ENCODE measurements at regions not wholly inside any gene's neighbourhood (a gene's known extent, or its start where the extent isn't known, plus 50 kb on each side); places are given as distances from the start of the nearest gene placed in this dataset.
A peak's percentile ranks its signal among the peaks of the same experiment; 100 is the strongest.

DNA sequence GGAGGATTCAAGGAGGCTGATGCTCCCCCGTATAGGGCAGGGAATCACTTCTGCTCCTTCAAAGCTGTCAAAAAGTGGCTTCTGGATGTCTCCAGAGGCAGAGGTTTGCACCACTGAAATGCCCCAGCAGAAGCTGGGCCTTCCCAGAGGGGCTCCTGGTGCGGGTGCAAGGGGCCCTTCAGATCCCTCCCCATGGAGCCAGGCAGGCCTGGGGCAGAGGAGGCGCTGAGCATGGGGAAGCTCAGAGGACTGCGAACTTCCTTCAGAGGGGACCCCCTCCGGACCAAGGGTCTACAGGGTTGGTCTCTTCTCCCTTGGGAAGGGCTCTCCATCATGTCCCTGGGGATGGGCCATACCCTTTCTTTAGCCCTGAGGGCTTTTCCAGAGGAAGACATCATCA is 341.2 kb downstream of the DYSF start:
- TF ChIP-seq POLR2A (IDR thresholded peaks at IDR 0.05) = no peak
- TF ChIP-seq CTCF (IDR thresholded peaks at IDR 0.05) = no peak
- H3K36me3 ChIP-seq = no peaks in the 10 kb centered on the region
- H3K4me3 ChIP-seq = no peak overlapping the region
- DNase-seq = no peak
- no peak overlapping the region for H3K27ac ChIP-seq
- H3K27me3 ChIP-seq = no peaks in the 10 kb centered on the region
- no peaks in the 10 kb centered on the region for H3K9me3 ChIP-seq
- H3K4me1 ChIP-seq = no peaks in the 10 kb centered on the region

GRCh38 chr2:71793926-71794325 is 340.6 kb downstream of the DYSF start:
- no peak for DNase-seq

DNA sequence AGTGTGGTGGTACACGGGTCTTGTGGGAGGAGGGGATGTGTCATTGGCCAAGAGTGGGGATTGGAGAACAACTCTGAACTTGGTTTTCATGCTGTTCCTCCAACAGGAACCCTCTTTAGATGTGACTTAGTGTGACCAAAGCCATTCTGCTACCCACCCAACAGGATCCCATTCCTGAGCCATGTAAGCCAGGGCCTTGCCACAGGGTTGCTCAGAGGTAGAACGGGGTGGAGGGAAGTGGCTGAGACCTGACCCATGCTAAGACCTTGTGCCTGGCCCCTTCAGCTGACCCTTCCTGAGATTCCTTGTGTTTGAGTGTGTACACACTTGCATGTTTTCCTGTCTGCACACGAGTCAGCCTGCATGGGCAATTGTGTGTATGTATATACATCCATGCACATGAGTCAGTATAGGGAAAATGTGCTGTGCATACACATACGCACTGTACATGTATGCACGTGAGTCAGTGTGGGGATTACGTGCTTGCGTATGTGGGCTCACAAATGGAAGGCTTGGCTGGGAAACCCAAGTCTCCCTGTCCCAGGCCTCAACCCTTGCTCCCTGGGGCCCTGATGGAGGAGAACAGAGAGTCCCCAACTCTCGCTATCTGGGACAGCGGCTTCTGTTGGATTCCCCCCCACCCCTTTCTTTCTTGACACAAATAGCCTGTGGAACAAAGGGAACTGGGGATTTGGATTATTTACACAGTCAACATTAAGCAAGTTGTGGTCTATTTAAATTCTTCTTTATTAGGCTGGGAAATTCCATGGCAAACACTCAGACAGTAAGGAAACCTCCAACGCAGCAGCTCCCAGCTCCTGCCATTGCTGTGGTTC is 339.8 kb downstream of the DYSF start:
- DNase-seq = no peak
- no peaks in the 10 kb centered on the region for H3K27me3 ChIP-seq

More at GRCh38 chr2:71793926-71794325, 340.6 kb downstream of the DYSF start:
- no peak overlapping the region for H3K4me3 ChIP-seq
- no peak overlapping the region for H3K27ac ChIP-seq
- H3K9me3 ChIP-seq = no peaks in the 10 kb centered on the region
- H3K4me1 ChIP-seq = no peaks in the 10 kb centered on the region
- TF ChIP-seq POLR2A (IDR thresholded peaks at IDR 0.05) (no peak), CTCF (IDR thresholded peaks at IDR 0.05) (no peak)
- H3K36me3 ChIP-seq = no peaks in the 10 kb centered on the region
- H3K27me3 ChIP-seq = no peaks in the 10 kb centered on the region

GRCh38 chr2:71791501-71792135 is 338.3 kb downstream of the DYSF start:
- no peak overlapping the region for H3K4me3 ChIP-seq
- no peaks in the 10 kb centered on the region for H3K36me3 ChIP-seq
- no peak overlapping the region for H3K27ac ChIP-seq
- no peaks in the 10 kb centered on the region for H3K27me3 ChIP-seq
- TF ChIP-seq CTCF (IDR thresholded peaks at IDR 0.05) = no peak
- no peak for TF ChIP-seq POLR2A (IDR thresholded peaks at IDR 0.05)
- H3K9me3 ChIP-seq = no peaks in the 10 kb centered on the region
- H3K4me1 ChIP-seq = no peaks in the 10 kb centered on the region
- no peak for DNase-seq

More for the DNA sequence above, 339.8 kb downstream of the DYSF start:
- Histone ChIP-seq H3K4me1 (no peaks in the 10 kb centered on the region), H3K36me3 (no peaks in the 10 kb centered on the region), H3K9me3 (no peaks in the 10 kb centered on the region), H3K27ac (no peak overlapping the region), H3K4me3 (no peak overlapping the region)
- TF ChIP-seq POLR2A (IDR thresholded peaks at IDR 0.05) = no peak
- TF ChIP-seq CTCF (IDR thresholded peaks at IDR 0.05) = no peak

GRCh38 chr2:71791061-71791450 is 337.7 kb downstream of the DYSF start:
- H3K4me3 ChIP-seq = no peak overlapping the region
- TF ChIP-seq CTCF (IDR thresholded peaks at IDR 0.05) = no peak
- no peak for TF ChIP-seq POLR2A (IDR thresholded peaks at IDR 0.05)
- H3K9me3 ChIP-seq = no peaks in the 10 kb centered on the region
- H3K36me3 ChIP-seq = no peaks in the 10 kb centered on the region
- peak in 1 of 3 donors; percentile 21 for DNase-seq
- H3K27ac ChIP-seq = no peak overlapping the region
- H3K4me1 ChIP-seq = no peaks in the 10 kb centered on the region
- H3K27me3 ChIP-seq = no peaks in the 10 kb centered on the region

All from Peyer's patch (tissue), 4 donors.